PFSK-1 (cell line): ENCODE measurements at regions not wholly inside any gene's neighbourhood (a gene's known extent, or its start where the extent isn't known, plus 50 kb on each side); places are given as distances from the start of the nearest gene placed in this dataset.

Experiments used
- POLR2AphosphoS5 ChIP-seq: IDR thresholded peaks from 2 replicates; pipeline ENCODE4 v1.6.1; 2012; ENCODE audit warnings: low read depth, mild to moderate bottlenecking, control low read depth, low read length, moderate library complexity
- SIN3A ChIP-seq: IDR thresholded peaks from 2 replicates; pipeline ENCODE4 v1.6.1; 2012; ENCODE audit warnings: mild to moderate bottlenecking, low read length, moderate library complexity, borderline replicate concordance; ENCODE audit not compliant: insufficient read depth

- no peak for TF ChIP-seq SIN3A
- no peak for TF ChIP-seq POLR2AphosphoS5
Observed at GRCh38 chr2:226551522-226552250, 247.9 kb downstream of the IRS1 start.
